GM13976 (cell line): ENCODE measurements at regions not wholly inside any gene's neighbourhood (a gene's known extent, or its start where the extent isn't known, plus 50 kb on each side); places are given as distances from the start of the nearest gene placed in this dataset.

Experiments
- DNase-seq: peaks from one replicate; pipeline ENCODE4 v3.0.0; 2012; ENCODE audit warnings: low spot score
- CTCF ChIP-seq: IDR thresholded peaks from 2 replicates; pipeline ENCODE4 v1.5.1; 2012; ENCODE audit warnings: borderline replicate concordance, mild to moderate bottlenecking; ENCODE audit not compliant: insufficient read depth; ENCODE audit errors: extremely low read depth, missing control alignments, control extremely low read depth
- in situ Hi-C: fragments of 300-500 bp; cut with MboI; formaldehyde crosslinking; loops from one replicate; pipeline ENCODE4 v1.12.0; 2022; ENCODE audit warnings: low sequenced_read_pairs, mixed read lengths, inconsistent platforms; ENCODE audit not compliant: unreplicated experiment

- in situ Hi-C loops, result no loop called here
- no peak for DNase-seq
- no peak for TF ChIP-seq CTCF
Measured at GRCh38 chr20:58011106-58011946, 217.1 kb downstream of the ANKRD60 start.

- in situ Hi-C loops, result no loop called here
- TF ChIP-seq CTCF, result no peak
- no peak for DNase-seq
Measured at GRCh38 chr20:58010666-58011065, 217.8 kb downstream of the ANKRD60 start.

GRCh38 chr20:58010186-58010585 lies 218.3 kb downstream of the ANKRD60 start:
- in situ Hi-C loops, result no loop called here
- no peak for TF ChIP-seq CTCF
- no peak for DNase-seq

GRCh38 chr20:58008866-58009265 lies 219.6 kb downstream of the ANKRD60 start:
- TF ChIP-seq CTCF, result no peak
- in situ Hi-C loops, result no loop called here
- DNase-seq, result no peak

- no peak for DNase-seq
- in situ Hi-C loops, result no loop called here
- no peak for TF ChIP-seq CTCF
Measured at GRCh38 chr20:58008413-58008812, 220.0 kb downstream of the ANKRD60 start.

GRCh38 chr20:58007947-58008346 lies 220.5 kb downstream of the ANKRD60 start:
- TF ChIP-seq CTCF, result no peak
- in situ Hi-C loops, result no loop called here
- DNase-seq, result no peak
